ENCODE measurements at regions not wholly inside any gene's neighbourhood (a gene's known extent, or its start where the extent isn't known, plus 50 kb on each side); places are given as distances from the start of the nearest gene placed in this dataset.
A peak's percentile ranks its signal among the peaks of the same experiment; 100 is the strongest.
"Not testable (repeated sequence)": the region's sequence is repeated elsewhere in the genome, so short reads cannot be mapped to it uniquely, and the experiment has no call there.

DNA sequence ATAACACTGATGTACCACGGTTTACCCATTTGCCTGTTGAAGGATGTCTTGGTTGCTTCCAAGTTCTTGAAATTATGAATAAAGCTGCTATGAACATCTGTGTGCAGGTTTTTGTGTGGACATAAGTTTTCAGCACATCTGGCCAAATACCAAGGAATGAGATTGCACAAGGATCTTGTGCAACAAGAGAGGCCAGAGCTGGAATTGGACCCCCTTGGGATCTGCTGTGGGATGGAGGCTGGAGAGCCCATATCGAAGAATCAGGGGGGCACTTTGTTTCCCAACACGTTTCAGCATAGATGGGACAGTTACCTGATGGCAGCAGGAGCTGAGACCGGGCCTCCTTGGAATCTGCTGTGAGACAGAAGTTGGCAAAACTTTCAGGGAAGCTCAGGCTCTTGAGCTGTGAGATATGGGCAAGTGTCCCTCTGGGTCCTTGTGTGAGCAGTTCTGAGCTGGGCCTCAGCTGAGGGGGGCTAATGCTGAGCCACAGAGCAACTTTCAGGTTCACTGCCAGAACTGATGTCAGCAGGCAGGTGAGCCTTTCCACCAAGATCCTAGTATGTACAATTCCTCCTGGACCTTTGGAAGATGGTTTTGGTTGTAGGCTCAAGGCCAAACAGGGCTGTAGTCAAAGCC lies 115.2 kb upstream of the RAB18 start:
- DNase-seq, result no peak

DNA sequence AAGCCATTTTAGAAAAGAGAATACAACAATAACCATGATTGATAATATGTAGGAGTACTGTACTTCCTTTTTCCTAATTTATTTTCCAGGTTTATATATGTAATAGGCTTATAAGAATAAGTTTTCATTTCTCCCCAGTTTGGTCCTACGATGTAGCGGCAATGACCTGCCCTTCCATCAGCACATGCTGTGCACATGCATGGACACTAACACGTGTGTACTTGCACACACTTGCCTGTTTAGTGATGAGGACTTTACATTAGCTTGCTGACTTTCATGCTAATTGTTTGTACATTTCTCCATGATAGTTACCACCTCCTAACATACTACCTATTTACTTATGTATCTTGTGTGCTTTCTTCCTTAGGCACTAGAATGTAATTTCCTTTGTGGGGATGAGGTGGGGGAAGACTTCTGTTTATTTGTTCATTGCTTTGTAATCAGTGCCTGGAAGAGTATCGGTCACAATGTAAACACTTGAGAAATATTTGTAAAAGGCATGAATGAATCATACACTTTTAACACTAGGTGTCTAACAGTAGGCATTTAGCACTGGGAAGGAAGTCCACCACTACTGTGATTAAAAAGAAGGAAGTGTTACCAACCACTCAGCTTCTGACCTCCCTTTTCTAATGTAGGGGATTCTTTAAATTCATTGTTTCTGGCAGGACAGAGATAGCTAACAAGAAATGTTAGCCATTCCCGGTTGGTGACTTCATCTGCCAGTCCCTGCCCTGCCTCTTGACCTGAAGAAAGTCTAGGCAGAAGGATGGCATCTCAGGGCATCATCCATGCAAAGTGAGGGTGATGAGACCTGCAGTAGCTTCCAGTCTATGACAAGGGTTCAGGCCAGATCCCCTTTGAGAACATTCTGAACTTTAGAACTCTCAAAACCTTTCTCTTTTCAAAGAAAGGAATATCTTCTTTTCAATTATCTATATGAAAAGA lies 120.2 kb upstream of the RAB18 start:
- no peak for DNase-seq

- DNase-seq, result no peak
Measured at GRCh38 chr10:27382176-27382575, 121.9 kb upstream of the RAB18 start.

DNA sequence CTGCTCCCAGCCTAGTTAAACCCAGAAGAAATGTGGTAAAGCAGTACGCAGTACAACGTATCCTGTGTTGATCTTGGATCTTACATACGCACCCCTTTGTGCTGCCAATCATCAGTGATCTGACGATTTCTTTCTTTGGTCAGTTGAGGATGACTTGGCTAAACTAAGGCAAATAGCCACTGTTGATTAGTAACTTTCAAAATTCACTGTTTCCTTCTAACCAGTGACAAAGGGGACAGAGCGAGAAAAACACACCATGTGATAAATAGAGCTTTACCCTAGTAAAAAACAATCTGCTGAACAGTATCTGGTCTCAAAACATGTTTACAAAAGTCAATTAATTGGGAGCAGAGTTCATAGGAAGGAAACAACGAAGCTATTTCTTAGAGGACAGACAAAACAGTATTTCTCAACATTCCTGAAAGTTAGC lies 123.2 kb upstream of the RAB18 start:
- no peak for DNase-seq

GRCh38 chr10:27379041-27379440 lies 125.1 kb upstream of the RAB18 start:
- not testable (repeated sequence) for DNase-seq

GRCh38 chr10:27373566-27374160 lies 130.4 kb upstream of the RAB18 start:
- DNase-seq, result no peak

- no peak for DNase-seq
Measured at GRCh38 chr10:27372095-27372494, 131.5 kb upstream of the ACBD5 start.

DNA sequence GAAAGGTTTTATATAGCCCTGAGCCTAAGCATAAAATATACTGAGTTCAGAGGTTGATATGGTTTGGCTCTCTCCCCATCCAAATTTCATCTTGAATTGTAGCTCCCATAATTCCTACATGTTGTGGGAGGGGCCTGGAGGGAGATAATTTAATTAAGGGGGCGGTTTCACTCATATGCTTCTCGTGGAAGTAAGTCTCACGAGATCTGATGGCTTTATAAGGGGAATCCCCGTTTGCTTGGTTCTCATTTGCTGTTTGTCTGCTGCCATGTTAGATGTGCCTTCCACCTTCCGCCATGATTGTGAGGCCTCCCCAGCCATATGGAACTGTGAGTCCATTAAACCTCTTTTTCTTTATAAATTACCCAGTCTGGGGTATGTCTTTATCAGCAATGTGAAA lies 130.8 kb upstream of the ACBD5 start:
- DNase-seq, result not testable (repeated sequence)

- no peak for DNase-seq
Measured at GRCh38 chr10:27369880-27370279, 129.3 kb upstream of the ACBD5 start.

DNA sequence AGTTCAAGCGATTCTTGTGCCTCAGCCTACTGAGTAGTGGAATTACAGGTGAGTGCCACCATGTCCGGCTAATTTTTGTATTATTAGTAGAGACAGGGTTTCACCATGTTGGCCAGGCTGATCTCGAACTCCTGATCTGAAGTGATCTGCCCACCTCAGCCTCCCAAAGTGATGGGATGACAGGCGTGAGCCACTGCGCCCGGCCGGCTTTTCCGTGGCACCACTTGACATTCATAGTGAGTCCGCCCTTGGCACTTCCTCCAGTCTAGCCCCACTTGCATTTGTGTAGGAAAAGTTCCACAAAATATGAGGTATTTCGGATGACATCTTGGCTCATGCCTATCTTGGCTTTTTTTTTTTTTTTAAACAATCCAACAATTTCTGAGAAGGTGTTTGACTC lies 128.1 kb upstream of the ACBD5 start:
- DNase-seq, result no peak

DNA sequence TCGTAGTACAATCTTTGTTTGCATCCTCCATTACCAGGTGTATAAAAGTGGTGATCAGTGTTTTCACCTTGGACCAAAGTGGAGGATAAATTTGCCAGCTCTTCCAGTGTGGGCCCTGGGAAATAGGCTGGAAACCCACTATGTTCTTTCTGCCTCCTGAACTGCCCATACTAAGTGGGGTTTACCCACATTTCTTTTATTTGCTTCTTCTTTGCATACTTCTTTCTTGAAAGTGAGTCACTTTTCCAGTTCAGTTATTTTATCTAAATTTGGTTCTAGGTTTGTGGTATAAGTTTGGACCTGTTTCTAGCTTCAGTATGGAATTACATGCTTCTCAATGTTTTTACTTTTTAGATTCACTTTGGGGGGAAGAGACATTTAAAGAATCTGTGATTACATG lies 126.2 kb upstream of the ACBD5 start:
- DNase-seq, result no peak

DNA sequence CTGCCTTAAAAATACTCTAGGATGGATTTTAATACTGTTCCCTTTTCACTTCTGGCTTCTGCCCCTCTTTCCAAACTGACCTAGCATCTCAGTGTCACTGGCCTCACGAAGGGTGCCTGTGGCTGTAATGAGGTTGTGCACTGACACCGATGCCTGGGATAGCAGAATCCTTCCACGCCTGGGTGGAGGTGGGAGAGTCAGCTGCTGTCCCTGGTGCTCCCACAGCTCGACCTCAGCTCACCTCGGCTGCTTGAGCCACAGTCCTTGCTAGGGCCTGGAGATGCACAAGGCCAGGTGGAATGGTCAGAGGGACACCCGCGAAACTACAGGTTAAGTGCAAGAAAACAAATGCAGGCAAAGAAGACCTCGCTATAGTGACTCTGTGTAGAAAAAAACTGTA lies 123.4 kb upstream of the ACBD5 start:
- DNase-seq, result no peak

DNA sequence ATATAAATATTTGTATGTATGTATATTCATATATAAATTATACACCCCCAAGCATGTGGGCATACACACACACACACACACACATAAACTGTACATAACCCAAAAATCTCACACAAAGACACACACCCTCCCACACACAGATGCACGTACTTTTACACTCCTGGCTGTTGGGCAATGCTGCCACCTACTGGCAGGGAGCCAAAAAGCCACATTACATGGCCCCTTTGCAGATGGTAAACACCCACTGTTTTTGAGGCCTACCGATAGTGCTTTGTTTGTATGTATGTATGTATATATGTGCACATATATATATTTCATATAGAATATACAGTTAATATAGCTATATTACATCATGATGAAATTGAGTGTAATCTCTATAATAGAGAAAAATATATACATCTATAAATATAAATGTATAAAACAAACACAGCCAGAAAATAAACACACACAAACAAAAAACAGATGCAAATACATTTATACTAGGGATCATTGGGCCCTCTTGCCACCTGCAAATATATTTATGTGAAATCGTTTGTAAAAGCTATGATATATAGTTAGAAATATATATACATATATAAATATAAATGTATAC lies 120.1 kb upstream of the ACBD5 start:
- peak; percentile 87 for DNase-seq

DNA sequence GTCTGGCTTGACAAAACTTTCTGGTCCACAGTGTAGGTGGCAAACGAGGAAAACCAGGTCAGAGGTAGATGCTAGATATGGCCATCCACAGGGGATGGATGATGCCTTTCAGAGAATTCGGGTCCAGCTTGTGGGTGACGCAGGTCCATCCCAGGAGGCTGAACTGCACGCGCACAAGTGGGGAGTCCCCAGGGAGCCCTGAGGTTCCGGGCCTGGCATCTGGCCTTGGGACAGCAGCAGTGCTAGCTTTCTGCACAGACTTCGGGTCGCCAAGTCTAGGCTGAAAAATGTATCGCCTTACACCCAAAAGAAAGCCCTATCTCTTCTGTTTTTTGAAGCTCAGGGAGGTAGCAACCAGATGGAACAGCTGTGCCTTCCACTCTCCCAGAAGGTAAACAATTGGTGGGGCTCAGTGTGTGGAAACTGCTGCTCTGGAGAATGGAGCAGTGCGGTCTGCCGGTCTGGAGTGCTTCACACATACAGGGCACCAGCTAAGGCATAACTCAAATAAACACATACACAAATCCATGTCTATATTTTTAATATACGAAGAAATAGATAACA lies 119.3 kb upstream of the ACBD5 start:
- no peak for DNase-seq

DNA sequence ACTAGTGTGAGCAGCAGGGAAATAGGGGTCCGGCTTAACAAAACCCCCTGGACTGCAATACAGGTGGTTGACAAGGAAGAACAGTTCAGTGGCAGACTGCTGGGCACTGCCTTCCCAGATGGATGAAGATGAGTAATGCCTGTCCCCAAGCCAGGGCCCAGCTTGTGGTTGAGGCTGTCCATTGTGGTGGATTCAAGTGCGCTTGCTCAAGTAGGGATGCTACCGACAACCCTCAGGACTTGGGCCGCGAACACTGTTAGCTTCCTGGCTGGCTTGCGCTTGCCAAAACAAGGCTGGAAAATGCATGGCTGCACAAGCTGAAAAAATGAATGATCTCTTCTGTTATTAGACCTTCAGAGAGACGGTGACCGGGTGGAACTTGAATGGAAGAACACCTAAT lies 116.1 kb upstream of the ACBD5 start:
- no peak for DNase-seq

DNA sequence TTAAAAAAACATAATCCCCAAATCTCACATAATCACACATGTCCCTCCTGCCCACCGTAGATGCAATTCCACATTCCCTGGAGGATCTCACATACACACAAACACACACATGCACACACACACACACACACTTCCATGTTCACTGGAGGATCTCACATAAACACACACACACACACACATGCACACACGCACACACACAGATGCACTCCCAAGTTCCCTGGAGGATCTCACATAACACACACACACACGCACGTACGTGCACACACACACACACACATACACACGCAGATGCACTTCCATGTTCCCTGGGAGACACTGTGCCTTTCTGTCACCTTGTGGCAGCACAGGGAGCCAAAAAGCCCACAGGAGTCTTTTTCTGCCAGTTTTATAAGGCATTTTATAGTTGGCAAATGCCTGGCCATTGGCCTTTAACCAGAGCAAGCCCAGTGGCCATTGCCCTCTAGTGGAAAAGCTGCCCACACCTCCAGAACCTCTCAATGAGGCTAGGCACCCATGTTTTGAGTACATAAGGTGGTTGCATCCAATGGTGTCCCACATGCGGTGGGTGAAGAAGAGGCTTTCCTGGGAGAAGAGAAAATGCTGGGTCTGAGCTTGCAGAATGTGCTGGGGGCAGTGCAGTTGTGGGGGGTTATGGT lies 115.4 kb upstream of the ACBD5 start:
- DNase-seq, result no peak

GRCh38 chr10:27354643-27355270 lies 114.2 kb upstream of the ACBD5 start:
- DNase-seq, result not testable (repeated sequence)

DNA sequence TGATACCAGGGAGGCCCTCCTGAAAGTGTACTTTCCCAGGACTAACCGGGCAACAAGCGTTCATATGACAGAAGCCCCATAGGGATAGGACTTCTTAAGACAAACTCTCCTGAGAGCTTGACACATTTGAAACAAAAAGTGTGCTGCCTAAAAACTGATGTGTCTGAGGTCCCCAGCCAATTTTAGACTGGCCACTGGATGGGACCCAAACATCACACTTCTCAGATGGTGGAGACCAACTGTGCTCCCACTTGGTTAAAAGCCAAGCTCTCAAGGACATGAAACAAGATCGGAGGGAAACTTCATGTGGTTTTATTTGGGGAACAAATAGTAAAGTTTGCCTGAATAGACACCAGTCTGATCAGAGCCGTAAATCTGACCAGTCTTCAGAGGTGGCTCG lies 113.5 kb upstream of the ACBD5 start:
- not testable (repeated sequence) for DNase-seq

GRCh38 chr10:27349987-27350386 lies 109.4 kb upstream of the ACBD5 start:
- no peak for DNase-seq

DNA sequence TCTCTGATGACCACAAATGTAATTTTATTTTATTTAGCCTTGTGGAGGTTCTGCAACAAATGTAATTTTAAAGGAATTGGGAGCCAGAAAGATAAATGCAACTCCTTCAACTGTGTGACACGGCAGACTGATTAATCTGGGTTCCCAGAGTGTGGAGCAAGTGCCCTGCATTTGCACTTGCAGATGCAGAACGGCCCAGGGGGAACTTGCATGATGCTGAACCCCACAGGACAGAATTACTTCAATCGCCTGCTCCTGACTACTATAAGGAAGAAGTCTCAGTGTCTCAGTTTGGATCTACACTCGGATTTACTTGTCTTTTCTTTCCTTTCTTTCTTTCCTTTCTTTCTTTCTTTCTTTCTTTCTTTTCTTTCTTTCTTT lies 107.2 kb upstream of the ACBD5 start:
- DNase-seq, result not testable (repeated sequence)

DNA sequence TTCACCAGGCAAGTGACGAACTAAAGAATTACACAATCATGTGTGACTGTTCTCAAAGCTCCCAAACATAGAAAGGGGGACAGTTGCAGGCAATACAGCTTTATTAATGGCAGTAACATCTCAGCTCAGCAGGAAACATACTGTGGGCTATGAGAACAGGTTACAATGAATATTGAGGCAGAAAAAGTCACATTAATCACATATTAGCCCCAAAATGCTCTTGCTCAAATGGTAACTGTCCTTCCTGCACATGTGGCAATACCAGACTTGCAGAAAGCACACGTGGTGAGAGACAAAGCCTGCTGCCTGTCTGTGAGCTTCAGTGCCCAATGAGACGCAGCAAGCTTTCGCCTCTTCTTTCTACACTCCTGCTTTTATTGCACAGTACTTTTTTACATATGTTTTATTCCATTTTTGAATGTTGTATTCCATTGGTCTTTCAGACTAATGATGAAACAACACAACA lies 104.9 kb upstream of the ACBD5 start:
- no peak for DNase-seq
